ENCODE measurements at regions not wholly inside any gene's neighbourhood (a gene's known extent, or its start where the extent isn't known, plus 50 kb on each side); places are given as distances from the start of the nearest gene placed in this dataset.

DNA sequence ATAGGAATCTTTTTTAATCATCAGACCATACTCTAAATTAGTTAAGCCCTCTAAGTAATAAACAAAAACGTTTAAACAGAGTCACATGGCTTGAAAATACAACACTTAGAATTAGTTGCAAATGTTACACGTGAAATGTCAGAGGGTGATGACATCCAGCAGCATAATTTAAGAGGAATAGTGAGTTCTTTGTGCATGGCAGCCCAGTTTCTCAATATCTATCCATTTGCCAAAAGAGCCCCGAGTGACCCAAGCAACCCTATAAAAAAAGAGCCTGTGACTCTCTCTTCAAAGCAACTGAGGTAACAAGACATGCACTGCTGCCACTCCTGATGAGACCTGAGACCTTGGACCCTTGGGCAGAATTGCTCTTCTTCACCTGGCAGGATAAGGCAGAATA, 96.9 kb upstream of the RASA1 start:
- no peaks in the 10 kb centered on the region for H3K36me3 ChIP-seq
- H3K27ac ChIP-seq: no peak overlapping the region
- intact Hi-C loops (cut with DNase I): no loop called here
- no peak overlapping the region for H3K4me3 ChIP-seq
- ATAC-seq (no peak), DNase-seq (no peak), FAIRE-seq (no peak)
- TF ChIP-seq, protein P1, sequence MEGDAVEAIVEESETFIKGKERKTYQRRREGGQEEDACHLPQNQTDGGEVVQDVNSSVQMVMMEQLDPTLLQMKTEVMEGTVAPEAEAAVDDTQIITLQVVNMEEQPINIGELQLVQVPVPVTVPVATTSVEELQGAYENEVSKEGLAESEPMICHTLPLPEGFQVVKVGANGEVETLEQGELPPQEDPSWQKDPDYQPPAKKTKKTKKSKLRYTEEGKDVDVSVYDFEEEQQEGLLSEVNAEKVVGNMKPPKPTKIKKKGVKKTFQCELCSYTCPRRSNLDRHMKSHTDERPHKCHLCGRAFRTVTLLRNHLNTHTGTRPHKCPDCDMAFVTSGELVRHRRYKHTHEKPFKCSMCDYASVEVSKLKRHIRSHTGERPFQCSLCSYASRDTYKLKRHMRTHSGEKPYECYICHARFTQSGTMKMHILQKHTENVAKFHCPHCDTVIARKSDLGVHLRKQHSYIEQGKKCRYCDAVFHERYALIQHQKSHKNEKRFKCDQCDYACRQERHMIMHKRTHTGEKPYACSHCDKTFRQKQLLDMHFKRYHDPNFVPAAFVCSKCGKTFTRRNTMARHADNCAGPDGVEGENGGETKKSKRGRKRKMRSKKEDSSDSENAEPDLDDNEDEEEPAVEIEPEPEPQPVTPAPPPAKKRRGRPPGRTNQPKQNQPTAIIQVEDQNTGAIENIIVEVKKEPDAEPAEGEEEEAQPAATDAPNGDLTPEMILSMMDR (IDR thresholded peaks at IDR 0.05): no peak
- no peaks in the 10 kb centered on the region for H3K9me3 ChIP-seq
- 52 to 64% methylated on average over 3 of the region's 3 CpGs for WGBS, 2 donors
- no peaks in the 10 kb centered on the region for H3K4me1 ChIP-seq
- no peaks in the 10 kb centered on the region for H3K27me3 ChIP-seq

DNA sequence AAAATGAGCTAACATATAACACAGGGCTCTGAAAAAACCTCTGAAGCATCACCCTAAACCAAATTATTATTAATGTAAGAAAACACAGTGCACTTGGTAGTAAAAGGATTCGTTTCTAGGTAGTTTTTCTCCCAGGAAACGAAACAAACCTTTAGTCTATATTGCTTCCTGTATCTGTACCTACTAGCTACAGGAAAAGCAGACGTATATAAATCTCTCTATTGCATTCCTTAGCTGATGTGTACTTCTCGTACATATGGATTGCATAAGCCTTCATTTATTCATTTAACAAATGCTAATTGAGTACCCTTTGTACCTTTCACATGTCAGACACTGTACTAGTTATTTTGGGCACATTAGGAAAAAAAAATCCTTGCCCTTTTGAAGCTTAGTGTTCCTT, 85.0 kb upstream of the RASA1 start:
- H3K4me1 ChIP-seq: no peaks in the 10 kb centered on the region
- no peak for DNase-seq
- TF ChIP-seq, protein P1 (IDR thresholded peaks at IDR 0.05): no peak
- WGBS, 2 donors: 45 to 56% methylated on average over 4 of the region's 4 CpGs
- no peak for ATAC-seq
- intact Hi-C loops (cut with DNase I): no loop called here
- H3K27me3 ChIP-seq: no peaks in the 10 kb centered on the region
- H3K27ac ChIP-seq: no peak overlapping the region
- no peaks in the 10 kb centered on the region for H3K9me3 ChIP-seq
- no peak overlapping the region for H3K4me3 ChIP-seq
- no peak for FAIRE-seq
- H3K36me3 ChIP-seq: no peaks in the 10 kb centered on the region

DNA sequence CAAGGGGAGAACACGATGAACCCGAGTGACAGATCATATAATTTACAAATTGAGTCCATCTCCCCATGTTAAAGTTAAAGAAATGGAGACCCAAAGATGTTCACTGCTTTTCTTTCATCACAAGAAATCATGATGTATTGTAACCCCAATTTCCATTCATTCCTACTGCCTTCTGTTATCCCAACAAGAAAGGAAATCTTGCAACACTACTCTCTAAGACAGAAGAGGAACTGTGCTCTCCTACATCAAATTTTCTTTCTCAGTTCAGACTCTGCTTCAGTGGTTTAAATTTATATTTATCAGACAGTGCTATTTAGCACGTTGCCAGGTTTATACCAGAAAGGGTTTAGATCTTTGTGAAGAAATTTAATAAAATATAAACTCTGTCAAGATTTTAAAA, 83.8 kb upstream of the RASA1 start:
- H3K4me1 ChIP-seq: peaks cover 0 to 3% (median 0%) of the 10 kb centered on the region in 3 donors

DNA sequence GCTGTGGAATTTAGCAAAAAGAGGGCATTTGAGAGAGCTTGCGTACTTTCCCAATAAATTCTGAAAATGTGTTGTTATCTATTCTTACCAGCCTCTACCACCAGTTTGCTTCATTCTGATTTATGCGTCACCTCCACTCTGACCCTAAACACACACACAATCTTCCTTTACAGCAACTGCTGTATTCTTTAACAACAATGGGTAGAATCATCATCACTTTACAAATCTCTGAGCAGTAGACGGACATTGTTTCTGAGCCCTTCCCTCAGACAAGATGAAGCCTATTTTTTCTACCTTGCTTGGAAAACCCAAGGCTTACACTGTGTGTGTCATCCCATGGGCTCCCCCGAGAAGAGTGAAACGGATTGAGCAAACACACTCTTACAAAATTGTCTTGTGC, 83.1 kb upstream of the RASA1 start:
- H3K4me1 ChIP-seq: peaks cover 0 to 3% (median 0%) of the 10 kb centered on the region in 3 donors
- no peaks in the 10 kb centered on the region for H3K27me3 ChIP-seq
- DNase-seq (no peak), ATAC-seq (no peak), FAIRE-seq (no peak)
- intact Hi-C loops (cut with DNase I): no loop called here
- no peaks in the 10 kb centered on the region for H3K36me3 ChIP-seq
- H3K9me3 ChIP-seq: no peaks in the 10 kb centered on the region
- H3K27ac ChIP-seq: no peak overlapping the region
- H3K4me3 ChIP-seq: no peak overlapping the region
- WGBS, 2 donors: 79 to 89% methylated on average over 5 of the region's 5 CpGs
- TF ChIP-seq, protein P1 (IDR thresholded peaks at IDR 0.05): no peak

More for the DNA sequence above, 83.8 kb upstream of the RASA1 start:
- no peak overlapping the region for H3K4me3 ChIP-seq
- no peaks in the 10 kb centered on the region for H3K27me3 ChIP-seq
- no peak for ATAC-seq
- DNase-seq: no peak
- TF ChIP-seq, protein P1 (IDR thresholded peaks at IDR 0.05): no peak
- H3K27ac ChIP-seq: no peak overlapping the region
- WGBS, 2 donors: 65 to 80% methylated on average over 3 of the region's 3 CpGs
- intact Hi-C loops (cut with DNase I): no loop called here
- H3K36me3 ChIP-seq: no peaks in the 10 kb centered on the region
- FAIRE-seq: no peak
- no peaks in the 10 kb centered on the region for H3K9me3 ChIP-seq

DNA sequence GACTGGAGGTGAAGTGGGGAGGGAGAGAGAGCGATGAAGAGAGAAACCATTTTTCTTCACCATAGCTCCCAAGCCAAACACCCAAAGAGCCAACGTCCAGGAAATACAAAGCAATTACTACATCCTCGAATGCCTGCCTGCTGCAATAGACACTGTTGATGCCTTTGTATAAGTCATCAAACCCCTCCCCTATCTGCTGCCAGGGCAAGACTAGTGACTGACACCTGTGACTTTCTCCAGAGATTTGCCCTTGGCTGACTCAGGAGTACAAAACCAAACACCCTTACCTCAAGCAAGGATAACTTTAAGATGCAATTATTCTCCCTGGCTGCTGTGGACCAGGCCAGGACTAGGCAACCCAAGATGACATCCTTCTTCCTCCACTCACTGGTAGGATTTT, 81.8 kb upstream of the RASA1 start:
- 49 to 62% methylated on average over 3 of the region's 3 CpGs for WGBS, 2 donors
- Histone ChIP-seq H3K4me3 (no peak overlapping the region), H3K27me3 (no peaks in the 10 kb centered on the region), H3K9me3 (no peaks in the 10 kb centered on the region), H3K27ac (no peak overlapping the region), H3K36me3 (no peaks in the 10 kb centered on the region), H3K4me1 (peaks cover 0 to 3% (median 0%) of the 10 kb centered on the region in 3 donors)
- no peak for DNase-seq
- no peak for FAIRE-seq
- ATAC-seq: no peak
- intact Hi-C loops (cut with DNase I): no loop called here
- TF ChIP-seq, protein P1 (IDR thresholded peaks at IDR 0.05): no peak

All from pancreas (tissue), 10 donors.